GM12865 (cell line): ENCODE measurements at regions not wholly inside any gene's neighbourhood (a gene's known extent, or its start where the extent isn't known, plus 50 kb on each side); places are given as distances from the start of the nearest gene placed in this dataset.

Experiments
- DNase-seq: peaks from one replicate; pipeline ENCODE4 v3.0.0; 2010; ENCODE audit warnings: low read depth
- H3K4me3 ChIP-seq: 2 replicates; pipeline ENCODE4 v1.5.1; 2011; ENCODE audit warnings: mild to moderate bottlenecking, low read depth, low read length, control low read depth
- TF ChIP-seq, protein P1 (sequence below): IDR thresholded peaks from 2 replicates; pipeline ENCODE4 v1.5.1; 2011; ENCODE audit warnings: low read length, control low read depth, low read depth, inconsistent platforms; ENCODE audit not compliant: insufficient read depth; ENCODE audit errors: missing control alignments

DNA sequence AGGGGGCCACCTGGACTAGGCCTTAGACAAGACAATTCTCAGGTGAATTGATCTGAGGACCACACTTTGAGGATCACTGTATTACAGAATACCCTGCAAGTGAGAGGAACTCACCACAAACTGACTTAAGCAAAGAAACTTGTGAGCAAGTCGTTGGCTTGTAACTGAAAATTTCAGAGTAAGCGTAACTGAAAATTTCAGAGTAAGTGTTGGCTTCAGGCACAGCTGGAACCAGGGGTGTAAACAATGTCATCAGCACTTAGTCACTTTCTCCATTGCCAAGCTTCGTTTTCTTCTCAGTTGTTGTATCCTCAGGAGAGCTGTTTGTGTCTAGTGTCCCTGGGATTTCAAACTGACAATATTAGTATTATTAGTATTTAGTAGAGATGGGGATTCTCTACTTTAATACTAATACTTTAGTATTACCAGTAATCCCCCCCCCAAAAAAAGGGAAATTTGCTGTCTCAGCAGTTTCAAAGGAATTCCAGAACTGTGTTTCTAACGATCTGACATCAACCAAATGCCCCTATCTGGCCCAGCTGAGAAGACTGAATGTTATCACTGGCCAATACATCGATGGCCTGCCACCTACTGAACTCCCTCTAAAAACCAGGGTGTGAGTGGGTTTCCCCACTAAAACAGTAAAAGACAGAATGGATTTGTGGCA, 474.4 kb downstream of the NTRK3 start:
- H3K4me3 ChIP-seq, result no peak overlapping the region
- DNase-seq, result no peak
- TF ChIP-seq, protein P1, sequence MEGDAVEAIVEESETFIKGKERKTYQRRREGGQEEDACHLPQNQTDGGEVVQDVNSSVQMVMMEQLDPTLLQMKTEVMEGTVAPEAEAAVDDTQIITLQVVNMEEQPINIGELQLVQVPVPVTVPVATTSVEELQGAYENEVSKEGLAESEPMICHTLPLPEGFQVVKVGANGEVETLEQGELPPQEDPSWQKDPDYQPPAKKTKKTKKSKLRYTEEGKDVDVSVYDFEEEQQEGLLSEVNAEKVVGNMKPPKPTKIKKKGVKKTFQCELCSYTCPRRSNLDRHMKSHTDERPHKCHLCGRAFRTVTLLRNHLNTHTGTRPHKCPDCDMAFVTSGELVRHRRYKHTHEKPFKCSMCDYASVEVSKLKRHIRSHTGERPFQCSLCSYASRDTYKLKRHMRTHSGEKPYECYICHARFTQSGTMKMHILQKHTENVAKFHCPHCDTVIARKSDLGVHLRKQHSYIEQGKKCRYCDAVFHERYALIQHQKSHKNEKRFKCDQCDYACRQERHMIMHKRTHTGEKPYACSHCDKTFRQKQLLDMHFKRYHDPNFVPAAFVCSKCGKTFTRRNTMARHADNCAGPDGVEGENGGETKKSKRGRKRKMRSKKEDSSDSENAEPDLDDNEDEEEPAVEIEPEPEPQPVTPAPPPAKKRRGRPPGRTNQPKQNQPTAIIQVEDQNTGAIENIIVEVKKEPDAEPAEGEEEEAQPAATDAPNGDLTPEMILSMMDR, result no peak

DNA sequence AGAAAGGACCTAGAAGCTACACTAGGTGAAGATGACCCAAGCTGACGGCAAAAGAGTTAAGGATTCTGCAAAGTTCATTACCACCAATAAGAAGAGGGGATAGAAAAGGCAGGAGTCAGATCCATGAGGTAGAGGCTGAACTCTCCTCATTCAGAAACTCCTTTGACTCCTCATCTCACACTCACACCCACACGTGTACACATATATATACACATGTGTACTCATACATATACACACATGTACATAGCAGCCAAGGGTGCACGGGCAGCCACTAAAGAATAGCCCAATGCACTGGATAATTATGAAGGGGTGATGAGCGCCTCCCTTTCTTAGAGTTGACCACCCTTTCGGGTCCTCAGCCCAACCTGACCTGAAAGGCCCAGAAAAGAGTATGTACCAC, 476.8 kb downstream of the NTRK3 start:
- H3K4me3 ChIP-seq, result no peak overlapping the region
- no peak for DNase-seq
- TF ChIP-seq, protein P1, result no peak

DNA sequence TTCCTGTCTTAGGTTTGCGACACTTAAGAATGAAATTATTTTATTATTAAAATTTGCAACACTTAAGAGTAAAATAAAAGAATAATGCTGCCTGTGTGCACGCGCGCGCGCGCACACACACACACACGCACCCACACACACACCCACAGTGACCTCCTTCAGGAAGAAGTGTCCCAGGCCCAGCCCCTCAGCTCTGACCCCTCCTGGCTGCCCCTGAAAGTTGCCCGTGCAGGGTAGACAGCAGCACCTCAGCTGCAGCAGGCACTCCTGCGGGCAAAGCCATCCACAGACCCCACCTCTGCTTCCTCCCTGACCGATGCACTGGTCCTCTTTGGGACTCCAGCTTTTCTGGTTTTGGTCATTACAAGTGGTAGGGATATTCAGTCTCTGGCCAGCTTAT, 478.2 kb downstream of the NTRK3 start:
- DNase-seq, result no peak
- H3K4me3 ChIP-seq, result no peak overlapping the region
- TF ChIP-seq, protein P1, result no peak

DNA sequence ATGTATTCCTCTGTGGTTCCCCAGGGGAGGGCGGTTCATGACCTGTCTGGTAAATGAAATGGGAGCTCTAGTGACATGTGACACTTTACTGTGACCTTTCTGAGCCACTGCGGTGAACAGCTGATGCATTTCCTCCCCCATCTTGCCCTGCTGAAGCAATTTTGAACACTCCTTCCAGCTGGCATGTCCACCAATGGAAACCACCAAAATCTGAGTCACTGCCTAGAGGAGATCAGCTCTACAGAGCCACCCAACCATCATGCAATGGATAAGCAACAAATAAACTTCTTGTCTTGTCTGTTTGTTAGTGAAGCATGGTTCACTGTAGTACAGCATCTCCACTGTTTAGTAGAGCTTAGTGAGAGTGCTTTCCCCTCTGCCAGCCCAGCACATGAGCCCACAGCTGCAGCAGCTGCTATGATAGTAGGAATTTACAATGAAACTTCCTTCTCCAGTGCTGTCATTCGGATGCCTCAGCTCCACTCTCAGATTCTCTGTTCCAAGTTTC, 479.4 kb downstream of the NTRK3 start:
- no peak for DNase-seq
- TF ChIP-seq, protein P1, result no peak
- H3K4me3 ChIP-seq, result no peak overlapping the region

DNA sequence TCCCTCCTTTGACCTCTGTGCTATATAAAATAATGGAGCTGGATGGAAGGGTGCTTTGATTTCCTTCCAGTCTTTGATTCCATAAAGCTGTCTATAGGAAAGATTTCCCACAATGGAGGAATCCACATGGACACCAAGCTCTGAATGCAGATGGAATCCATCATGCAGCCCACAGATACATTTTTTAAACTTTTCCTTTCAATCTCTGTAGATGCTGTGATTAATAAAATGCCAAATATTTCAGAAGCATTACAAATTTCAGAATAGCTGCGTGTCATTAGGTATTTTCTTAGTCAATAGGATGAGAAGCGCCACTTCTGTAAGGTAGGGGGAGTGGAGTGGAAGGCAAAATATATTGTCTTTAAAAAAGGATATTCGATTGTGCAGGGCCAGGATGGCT, 489.0 kb downstream of the NTRK3 start:
- DNase-seq, result no peak
- TF ChIP-seq, protein P1, result no peak

DNA sequence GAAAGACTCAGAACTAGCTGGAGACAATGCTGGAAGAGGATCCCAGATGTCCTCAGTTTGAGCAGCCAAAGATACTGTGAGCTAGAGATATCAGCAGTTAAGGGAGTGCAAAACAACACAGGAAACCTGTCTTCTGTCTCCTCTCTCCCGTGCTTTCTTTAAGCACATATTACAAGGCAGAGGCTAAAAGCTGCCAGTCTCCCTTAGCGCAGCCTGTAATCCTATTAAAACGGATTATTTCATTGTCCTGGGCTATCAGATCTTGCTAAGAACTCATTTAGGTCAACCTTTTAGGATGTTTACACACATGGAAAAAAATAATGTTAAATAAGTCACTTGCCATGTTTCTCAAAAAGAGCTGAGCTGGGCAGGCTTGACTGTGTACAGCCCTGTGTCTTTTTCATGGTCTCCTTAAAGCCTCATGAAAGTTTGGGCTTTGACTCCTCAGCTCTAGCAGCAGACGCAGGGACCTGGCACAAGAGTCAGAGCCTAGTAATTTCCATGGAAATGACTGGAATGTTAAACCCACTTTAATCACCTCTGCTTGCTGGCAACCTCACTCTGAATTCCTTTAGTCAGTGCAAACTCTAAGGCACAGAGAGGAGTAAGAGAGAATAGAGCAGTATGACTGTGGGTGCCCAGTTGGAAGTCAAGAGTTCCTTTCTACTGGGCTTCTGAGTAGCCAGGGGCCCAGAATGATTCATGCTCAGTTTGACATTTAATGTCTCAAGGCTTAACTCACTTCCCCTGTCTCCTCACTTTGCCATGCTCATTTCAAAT, 491.9 kb downstream of the NTRK3 start:
- TF ChIP-seq, protein P1, result no peak
- DNase-seq, result no peak
- H3K4me3 ChIP-seq, result no peak overlapping the region

More for the DNA sequence above, 489.0 kb downstream of the NTRK3 start:
- no peak overlapping the region for H3K4me3 ChIP-seq
